NCI-H2171 treated with DMSO at 0.1 percent for 48 hours (cell line): ENCODE measurements at regions not wholly inside any gene's neighbourhood (a gene's known extent, or its start where the extent isn't known, plus 50 kb on each side); places are given as distances from the start of the nearest gene placed in this dataset.

ENCODE experiments used
- DNase-seq: peaks from one replicate; lab custom pipeline; 2025; lab: John Stamatoyannopoulos, UW

- DNase-seq = no peak
These were observed 177.4 kb upstream of the NECTIN1 start for GRCh38 chr11:119906376-119906775.

- no peak for DNase-seq
These were observed 176.2 kb upstream of the NECTIN1 start for GRCh38 chr11:119905162-119905561.

GRCh38 chr11:119904531-119905035, 175.6 kb upstream of the NECTIN1 start:
- DNase-seq = no peak

- no peak for DNase-seq
These were observed 174.8 kb upstream of the NECTIN1 start for GRCh38 chr11:119903821-119904220.

GRCh38 chr11:119903389-119903788, 174.4 kb upstream of the NECTIN1 start:
- DNase-seq = no peak

DNA sequence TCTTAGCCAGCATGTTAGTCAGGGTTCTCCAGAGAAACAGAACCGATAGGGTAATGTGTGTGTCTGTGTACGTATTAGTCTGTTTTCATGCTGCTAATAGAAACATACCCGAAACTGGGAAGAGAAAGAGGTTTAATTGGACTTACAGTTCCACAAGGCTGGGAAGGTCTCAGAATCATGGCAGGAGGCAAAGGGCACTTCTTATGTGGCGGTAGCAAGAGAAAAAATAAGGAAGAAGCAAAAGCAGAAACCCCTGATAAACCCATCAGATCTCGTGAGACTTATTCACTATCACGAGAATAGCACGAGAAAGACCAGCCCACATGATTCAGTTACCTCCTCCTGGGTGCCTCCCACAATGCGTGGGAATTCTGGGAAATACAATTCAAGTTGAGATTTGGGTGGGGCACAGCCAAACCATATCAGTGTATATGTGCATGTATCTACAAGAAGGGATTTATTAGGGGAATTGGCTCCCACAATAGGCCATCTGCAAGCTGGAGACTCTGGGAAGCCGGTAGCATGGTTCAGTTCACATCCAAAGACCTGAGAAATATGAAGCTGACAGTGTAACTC, 173.7 kb upstream of the NECTIN1 start:
- no peak for DNase-seq

DNA sequence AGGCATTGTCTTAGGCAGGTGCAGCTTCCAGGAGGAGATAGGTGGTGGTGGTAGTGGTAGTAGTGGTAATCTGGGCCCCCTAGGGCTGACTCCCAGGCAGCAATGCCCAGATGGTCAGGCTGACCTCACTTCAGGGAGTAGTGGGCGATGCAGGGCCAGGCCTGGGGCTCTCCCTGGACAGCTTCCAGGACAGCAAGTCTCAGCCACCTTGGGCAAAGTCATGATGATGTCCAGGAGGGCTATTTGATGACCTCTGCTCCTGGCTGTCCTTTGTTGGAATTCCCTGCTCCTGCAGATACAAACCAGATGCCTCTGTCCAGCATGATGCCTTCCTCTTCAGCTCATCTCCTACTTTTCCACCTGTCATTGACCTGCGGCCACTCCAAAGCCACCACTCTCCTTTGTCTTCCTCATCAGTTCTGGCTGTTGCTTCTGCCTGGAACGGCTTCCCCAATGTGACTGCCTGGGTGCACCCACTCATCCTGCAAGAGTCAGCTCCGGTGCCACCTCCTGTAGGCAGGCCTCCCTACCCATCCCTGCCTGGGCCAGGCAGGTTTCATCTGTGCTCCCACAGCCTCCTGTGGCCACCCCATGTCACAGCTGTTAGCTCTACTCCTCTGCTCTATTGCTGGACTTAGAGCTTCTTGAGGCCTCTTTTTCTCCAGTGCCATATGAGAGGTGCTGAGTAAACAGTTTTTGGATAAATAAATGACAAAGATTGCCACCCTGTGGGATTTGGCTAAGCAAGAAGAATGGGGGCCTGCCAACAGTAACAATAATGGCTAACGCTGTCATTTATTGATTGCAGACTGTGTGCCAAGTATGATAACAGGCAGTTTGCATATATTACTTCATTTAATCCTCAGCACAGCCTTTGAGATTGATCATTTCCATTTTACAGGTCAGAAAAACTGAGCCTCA, 172.9 kb upstream of the NECTIN1 start:
- no peak for DNase-seq

DNA sequence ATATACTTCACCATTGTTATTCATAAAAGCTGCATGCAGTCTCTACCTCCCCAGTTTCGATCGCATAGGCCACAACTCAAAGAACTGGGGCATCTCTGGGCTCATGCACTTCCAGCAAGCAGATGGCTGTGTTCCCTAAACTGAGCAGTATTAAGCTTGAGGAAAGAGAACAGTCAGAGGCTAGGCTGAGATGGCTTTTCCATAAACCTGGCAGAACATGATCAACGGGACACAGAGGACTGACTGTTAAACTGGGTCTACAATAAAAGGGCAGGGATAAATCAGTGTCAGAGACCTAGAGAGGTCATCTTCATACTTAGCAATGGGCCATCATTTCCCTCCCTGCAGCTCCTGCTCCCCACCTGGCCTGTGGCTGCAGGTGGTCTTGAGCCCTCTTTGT, 171.0 kb upstream of the NECTIN1 start:
- no peak for DNase-seq

GRCh38 chr11:119897576-119897975, 168.6 kb upstream of the NECTIN1 start:
- DNase-seq = no peak

DNA sequence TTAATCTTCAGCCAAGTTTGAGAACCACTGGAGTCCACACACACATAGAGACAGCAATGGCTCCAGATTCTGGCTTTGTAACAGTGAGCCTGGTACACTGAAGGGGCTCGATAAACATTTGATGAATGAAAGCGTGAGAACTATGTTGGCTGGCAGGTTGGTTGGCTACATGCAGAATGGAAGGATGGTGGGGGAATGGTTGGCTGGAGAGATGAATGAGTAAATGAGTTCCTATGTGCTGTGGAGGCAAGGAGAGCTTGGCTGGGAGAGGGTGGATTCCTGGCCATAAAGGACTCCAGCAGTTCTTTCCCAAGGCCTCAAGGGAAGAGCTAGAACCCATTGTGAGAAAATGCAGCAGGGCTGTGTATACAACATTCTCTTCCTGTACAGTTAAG, 168.0 kb upstream of the NECTIN1 start:
- no peak for DNase-seq

DNA sequence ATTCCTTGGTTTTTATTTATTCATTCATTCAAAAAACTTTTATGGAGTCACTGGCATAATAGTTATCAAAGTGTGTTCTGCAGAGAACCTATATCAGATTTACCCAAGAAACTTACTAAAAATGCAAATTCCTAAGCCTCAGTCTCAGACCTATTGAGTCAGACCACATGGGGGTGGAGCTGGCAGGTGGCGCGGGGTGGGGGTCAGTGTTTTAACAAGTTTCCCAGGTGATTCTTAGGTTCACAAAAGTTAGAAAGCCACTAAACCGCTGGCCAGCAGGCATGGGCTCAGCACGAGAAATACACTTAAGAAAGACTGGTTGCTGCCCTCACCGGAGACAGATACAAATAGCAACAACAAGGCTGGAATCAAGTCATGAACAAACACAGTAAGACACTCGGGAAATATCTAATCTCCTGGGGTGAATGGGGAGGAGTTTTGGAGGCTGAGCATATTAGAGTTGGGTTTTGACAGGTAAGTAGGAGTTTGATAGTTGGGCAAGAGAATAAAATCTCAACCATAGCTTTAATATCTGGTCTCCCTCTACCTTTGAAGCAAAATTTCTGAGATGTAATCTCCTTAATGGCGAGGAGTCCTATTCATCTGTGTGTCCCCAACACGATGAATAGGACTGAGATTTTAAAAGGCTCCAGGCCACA, 167.5 kb upstream of the NECTIN1 start:
- DNase-seq = no peak

- no peak for DNase-seq
These were observed 167.0 kb upstream of the NECTIN1 start for GRCh38 chr11:119895981-119896380.

DNA sequence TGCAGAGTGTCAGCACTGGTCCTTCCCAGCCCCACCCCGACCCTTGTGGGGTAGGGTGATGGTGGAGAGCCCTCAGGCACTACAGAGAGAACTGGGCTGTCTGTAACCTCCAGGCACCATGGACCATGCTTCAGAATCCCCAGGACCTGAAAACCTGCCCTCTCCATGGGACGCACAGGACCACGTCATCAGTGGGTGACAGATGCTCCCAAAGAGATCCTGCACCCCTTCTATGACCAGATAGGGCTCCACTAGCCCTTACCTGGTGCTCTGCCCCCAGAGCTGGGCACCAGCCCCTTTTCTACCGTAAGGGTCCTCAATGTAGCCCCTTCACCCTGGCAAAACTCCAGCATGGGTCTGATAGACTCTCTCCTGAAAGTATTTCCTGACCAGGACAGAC, 165.9 kb upstream of the NECTIN1 start:
- DNase-seq = no peak

DNA sequence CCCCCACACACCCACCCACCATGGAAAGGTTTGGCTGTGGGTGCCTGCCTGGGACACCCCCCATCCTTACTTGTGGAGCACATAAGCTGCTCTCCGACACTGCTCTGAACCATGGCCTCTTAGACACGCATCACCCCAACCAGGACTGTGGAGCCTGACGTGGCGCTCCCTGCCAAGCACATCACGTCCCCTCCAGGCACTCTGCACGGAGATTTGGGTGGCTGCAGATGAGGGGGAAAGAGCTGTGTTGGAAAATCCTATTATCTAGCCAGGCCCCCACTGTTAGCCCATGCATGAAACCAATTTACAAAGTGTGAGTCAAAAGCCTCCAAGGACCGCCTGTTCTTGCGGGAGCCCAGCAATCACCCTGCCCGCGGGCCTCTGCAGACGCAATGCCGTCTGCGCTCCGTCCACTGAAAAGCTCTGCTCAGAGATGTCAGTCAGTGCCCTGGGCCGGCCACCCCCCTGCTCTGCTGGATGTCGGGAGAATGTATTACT, 163.4 kb upstream of the NECTIN1 start:
- DNase-seq = no peak

- no peak for DNase-seq
These were observed 162.2 kb upstream of the NECTIN1 start for GRCh38 chr11:119891055-119891768.

DNA sequence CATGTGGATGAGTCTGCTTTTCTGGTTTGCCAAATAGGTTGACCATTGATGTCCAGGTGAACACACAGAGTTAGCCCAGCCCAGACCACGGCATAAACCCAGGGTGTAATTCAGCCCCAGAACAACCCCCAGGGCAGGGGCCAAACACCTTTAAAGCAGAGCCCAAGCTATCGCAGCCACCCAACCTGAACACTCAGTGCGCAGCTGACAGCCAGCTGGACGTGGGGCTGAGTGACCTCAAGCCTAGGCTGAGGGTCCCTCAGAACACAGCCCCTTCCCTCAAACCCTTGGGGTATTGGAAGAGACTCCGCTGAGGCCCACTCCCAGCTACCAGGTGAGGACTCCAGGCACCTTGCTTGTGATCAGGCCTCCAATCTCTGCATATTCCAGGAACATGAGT, 161.5 kb upstream of the NECTIN1 start:
- no peak for DNase-seq

GRCh38 chr11:119889728-119890280, 160.8 kb upstream of the NECTIN1 start:
- no peak for DNase-seq

- no peak for DNase-seq
These were observed 160.1 kb upstream of the NECTIN1 start for GRCh38 chr11:119889111-119889510.

GRCh38 chr11:119888119-119888518, 159.1 kb upstream of the NECTIN1 start:
- peak; percentile 35 for DNase-seq

DNA sequence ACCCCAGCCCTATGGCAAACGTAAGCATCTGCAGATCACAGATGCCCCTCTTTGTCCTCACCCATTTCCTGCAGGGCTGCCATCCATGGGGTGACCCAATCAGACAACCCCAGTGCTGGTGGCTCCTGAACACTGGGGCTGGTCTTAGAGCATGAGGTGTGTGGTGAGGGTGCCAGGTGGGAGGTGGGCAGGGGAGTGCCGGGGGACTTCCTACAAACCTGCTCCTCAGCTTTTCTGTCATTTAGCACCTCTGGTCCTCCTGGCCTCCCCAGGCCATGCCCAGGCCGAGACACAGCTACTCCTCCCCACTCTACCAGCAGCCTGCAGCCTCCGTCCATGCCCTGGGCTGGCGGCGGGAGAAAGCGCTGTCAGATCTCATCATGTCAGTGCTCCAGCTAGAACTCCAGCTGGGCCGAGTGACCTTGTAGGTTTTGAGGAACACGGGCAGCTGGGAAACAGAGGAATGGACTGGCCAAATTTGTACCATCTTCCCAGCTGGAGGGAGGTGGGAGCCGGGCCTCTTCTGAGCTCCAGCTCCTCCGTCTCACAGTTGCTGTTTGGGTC, 157.7 kb upstream of the NECTIN1 start:
- no peak for DNase-seq

DNA sequence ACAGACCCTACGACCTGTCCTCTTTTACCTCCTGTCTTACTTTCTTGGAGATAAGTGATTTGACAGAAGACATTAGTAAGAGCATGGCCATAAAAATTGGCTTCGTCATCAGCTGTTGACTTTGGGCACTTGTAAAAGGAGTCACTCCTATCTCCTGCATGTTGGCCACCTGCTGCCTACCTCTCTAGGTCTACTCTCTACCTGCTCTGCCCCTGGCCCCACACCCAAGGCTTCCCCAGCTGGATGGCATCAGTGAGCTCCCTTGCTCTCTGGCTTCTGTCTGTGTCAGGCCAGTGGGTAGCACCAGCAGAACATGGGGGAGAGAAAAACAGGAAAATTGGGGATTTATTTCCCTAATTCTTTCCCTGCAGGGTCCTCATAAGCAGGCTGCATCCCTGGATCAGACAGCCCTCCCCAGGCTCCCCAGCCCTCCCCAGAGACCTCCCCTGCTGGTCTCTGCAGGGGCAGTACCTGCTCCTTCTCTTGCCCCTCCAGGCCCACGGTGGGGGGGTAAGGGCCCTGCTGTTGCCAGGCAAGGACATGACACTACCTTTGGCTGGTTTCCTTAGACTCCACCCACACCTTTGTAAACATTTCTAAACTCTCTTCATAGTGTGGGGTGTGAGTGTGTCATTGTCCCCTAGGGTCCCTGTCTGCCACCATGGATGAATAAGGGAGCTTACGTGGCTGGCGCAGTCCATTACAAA, 157.0 kb upstream of the NECTIN1 start:
- DNase-seq = no peak
